ENCODE measurements at regions not wholly inside any gene's neighbourhood (a gene's known extent, or its start where the extent isn't known, plus 50 kb on each side); places are given as distances from the start of the nearest gene placed in this dataset.

DNA sequence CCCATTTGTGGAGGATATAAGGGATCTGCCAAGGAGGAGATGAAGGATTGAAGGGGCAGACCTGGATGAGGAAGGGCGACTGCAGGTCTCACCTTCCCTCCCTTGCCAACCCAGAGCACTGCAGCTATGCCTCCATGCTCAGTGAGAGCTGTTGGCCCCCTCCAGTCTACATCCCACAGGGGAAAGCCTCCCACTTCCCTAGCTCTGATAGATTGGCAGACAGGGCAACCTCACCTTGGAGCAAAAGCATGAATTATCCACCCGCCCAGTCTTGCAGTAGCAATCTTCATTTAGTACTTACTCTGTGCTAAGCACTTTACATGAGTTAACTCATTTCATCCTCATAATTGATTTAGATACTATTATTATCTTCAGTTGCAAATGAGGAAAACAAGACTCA lies 70.4 kb upstream of the SMNDC1 start:
- no peak for DNase-seq

DNA sequence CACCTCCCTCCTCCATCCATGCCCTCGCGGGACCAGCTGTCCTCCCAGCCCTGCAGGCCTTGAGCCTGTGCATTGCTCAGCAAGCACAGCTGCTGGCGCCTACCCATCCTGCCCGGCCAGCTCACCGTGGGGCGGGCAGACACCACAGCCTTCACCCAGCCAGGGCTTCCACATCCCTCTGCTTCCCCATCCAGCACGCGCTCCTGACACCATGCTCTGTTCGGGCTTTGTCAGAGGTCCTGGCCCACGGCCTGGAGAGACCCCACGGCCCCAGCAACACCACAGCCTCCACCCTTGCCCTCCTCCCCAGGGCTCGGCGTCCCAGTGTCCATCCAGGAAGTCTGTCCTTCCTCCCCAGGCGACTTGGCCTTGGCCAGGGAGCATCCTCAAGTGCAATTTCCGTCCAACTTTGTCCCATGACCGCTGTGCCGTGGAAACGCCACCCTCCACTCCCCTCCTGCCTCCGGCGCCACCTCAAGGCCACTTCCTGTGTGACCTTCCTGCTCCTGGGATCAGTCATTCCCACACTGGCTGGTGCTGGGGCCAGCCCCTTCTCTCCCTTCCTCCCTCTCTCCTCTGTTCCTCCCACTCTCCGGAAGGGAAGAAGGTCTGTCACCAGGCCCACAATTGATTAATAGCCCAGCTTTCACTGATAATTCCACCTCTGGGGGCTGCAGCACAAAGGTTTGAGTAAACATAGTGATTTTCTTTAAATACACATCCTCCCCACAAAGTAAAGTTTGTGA lies 71.5 kb upstream of the SMNDC1 start:
- no peak for DNase-seq

DNA sequence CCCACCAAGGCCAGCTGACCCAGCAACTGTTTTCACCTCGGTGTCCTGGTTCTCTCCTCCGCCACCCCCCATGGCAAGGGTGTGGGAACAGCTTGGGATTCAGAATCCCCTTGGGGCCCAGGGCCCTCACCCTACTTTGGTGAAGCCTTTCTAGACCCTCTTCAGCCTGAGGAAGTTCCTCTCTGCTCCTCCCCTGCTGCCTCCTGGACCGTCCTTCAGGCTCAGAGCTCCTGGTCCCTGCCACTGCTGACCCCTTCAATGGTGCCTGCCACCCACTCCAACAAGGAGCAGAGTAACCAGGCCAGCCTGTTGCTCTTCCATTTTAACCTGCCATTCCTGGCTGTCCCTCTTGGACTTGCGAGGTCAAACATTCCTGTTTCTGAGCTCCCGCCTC lies 72.0 kb upstream of the SMNDC1 start:
- no peak for DNase-seq

DNA sequence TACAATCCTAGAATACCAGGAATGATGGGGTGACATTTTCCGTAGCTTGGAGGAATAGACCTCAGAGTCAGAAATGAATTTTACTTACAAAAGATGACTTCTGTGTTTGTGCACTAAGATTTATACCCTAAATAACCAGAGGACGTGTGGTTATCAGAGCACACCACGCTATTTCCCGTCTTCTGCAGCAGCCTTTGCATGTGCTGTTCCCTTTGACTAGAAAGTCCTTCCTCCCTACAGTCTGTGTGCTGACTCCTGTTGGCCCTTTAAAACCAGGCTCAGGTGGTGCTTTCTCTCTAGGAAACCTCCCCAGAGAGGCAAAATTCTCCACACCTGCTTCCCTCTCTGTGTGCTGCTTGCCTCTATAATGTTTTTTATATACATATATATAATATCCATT lies 73.3 kb upstream of the SMNDC1 start:
- DNase-seq, result no peak

DNA sequence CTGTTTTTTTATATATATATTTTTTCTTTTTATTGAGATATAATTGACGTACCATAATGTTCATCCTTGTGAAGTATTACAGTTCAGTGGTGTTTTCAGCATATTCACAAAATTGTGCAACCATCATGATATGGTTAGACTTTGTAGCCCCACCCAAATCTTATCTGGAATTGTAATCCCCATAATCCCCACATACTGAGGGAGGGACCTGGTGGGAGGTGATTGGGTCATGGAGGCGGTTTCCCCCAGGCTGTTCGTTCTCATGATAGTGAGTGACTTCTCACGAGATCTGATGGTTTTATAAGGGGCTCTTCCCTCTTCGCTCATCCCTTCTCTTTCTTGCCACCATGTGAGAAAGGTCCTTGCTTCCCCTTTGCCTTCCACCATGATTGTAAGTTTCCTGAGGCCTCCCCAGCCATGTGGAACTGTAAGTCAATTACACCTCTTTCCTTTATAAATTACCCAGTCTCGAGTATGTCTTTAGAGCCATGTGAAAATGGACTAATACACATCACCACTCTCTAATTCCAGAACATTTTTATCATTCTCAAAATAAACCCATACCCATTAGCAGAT lies 73.9 kb upstream of the SMNDC1 start:
- no peak for DNase-seq

DNA sequence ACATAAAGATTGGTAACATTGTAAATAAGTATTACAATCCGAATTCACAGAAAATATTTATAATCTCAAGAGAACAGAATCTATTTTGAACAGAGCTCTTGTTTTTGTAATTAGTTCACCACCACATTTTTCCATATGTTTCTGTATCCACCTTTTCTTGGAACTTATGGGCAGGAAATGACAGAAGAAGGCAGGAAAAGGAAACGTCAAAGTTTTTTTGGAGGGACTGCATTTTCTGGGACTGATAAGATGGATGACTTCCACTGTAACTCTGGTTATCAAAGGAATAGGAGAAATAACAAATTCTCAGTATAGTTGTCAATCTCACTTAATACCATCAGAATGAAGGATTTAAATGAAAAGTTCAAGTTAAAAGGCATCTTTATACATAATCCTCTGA lies 75.1 kb upstream of the SMNDC1 start:
- DNase-seq, result no peak

DNA sequence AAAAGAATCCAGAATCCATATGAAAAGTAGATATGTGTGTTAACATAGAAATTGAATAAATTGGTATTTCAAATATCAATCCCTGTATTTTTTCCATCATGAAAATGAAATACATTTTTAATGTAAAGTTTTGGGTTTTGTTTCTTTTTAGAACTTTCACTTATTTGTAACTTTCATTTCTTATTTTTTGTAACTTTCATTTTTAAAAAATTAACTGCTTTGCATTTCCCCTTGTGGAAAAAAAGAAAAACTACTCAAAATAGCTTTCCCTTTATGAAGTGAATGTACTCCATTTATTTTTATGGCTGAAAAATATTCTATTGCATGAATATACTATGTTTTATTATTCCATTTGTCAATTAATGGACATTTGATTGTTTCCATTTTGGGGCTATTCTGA lies 75.6 kb upstream of the SMNDC1 start:
- no peak for DNase-seq

DNA sequence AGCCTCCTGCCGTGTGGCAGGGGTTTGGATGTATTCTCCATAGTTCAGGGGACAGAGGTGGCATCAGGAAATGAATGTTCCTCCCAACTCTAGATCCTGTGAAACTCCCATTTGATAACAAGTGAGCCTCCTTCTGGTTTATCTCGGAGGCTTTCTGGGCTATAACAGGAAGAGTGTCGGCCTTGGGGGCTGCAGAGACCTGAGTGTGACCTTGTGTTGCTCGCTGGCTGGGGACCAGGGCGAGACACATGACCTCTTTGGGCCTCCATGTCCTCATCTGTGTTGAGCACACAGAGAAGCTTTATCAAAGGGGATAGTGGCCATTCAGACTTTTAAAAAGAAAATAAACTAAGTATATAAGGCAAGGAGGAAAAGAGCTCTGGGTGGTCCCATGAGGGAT lies 78.0 kb upstream of the SMNDC1 start:
- no peak for DNase-seq

DNA sequence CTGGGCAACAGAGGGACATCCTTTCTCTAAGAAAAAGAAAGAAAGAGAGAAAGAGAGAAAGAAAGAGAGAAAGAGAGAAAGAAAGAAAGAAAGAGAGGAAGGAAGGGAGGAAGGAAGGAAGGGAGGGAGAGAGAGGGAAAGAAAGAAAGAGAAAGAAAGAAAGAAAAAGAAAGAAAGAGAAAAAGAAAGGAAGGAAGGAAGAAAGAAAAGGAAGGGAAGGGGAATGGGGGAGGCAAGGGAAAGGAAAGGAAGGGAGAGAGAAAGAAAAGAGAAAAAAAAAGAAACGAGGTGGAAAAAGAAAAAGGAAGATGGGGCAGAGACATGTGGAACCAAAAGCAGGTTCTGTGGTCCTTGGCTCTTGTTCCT lies 82.9 kb upstream of the SMNDC1 start:
- no peak for DNase-seq

DNA sequence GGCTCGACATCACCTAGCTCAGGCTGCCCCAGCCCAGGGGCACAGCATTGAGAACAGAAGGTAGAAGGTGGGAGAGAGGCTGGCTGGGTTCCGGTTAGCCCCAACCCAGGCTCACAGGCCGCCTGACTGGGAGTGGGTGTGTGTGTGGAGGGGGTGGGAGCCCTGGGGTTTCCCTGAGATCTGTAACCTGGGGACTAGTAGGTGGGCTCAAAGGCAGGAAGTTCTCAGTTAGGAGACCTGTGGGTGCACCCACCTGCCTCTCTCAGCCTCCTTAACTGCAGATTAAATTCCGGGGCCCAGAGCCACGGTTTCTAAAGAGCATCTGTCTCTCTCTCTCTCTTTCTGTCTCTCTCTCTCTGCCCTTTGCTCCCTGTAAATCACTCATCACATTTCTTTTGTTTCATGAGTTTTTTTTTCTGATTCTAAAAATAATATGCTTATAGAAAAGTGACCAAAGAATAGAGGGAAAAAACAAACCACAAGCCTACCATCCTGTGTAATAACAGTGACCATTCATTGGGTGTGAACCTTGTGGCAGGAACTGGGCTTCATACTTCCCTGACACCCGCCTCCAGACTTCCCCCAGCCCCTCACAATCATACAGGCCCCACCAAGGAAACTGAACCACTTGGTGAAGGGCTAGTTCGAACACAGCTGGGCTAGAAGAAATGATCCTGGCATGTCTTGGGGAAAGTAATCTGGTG lies 83.4 kb upstream of the SMNDC1 start:
- DNase-seq, result no peak

DNA sequence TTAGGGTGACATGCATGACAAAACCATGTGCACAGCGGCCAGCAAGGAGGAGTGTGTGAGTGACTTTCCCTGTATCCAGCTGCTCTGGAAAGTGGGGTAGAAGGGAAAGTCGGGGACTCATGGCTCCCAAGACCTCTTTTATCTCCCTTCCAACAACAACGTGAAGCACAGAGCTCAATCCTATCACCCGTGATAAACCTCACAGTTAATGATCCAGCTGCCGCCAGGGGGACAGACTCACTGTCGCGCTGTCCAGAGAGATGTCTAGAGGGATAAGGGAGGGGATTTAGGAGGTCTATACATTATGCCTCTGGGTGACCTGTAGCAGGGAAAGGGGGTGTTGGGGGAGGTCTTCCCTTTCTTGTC lies 84.0 kb upstream of the SMNDC1 start:
- no peak for DNase-seq

DNA sequence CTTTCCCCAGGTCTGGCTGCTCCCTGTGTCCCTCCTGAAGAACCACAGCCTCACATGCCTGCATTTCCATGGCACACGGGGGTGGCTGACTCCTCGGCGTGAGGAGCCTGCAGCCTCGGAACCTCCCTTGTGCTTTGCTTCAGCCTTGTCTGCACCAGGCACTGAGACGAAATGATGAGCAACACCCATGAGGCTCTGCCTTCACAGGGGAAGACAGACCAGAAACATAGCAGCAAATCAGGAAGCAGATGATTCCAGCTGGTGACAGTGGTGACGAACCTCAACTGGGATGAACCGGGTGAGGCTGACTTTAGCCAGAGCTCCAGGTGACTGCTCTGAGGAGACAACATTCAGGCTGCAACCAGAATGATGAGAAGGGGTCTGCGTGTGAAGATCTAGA lies 84.5 kb upstream of the SMNDC1 start:
- no peak for DNase-seq

DNA sequence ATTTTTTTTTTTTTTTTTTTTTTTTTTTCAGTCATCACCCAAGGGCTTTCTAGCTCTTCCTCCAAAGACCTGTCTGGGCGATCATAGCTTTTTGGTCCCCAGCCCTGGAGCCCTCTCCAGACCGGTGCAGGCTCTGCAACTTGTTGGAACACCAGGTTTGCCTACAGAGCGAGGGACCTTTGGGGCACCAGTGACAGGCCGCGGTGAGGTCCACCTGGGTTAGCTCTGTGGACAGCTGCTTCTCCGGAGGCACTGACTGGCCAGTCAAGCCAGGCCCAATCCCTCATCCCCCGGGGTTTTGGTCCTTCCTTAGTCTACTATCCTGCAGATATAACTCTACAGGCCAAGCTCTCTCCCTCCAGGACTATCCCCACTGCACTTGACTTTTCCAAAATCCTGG lies 86.8 kb upstream of the SMNDC1 start:
- DNase-seq, result no peak

DNA sequence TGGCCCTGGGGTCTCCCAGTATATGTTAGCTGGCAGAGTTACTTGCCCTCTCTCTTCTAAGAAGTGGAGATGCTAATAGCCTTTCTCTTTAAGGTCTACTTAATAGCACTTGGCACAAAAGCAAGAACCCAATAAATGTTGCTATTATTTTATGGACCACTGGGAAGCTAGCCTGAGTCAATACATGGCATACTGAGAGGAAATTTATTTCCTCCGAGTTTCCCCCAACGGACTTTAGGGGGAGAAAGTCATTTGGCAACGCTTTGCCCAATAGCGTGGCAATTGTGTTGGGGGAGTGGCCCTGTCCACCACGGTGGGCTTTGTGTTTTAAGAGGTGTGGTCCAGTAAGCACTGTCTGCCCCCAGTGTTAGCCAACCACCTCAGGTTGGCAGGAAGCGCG lies 87.4 kb upstream of the SMNDC1 start:
- no peak for DNase-seq

DNA sequence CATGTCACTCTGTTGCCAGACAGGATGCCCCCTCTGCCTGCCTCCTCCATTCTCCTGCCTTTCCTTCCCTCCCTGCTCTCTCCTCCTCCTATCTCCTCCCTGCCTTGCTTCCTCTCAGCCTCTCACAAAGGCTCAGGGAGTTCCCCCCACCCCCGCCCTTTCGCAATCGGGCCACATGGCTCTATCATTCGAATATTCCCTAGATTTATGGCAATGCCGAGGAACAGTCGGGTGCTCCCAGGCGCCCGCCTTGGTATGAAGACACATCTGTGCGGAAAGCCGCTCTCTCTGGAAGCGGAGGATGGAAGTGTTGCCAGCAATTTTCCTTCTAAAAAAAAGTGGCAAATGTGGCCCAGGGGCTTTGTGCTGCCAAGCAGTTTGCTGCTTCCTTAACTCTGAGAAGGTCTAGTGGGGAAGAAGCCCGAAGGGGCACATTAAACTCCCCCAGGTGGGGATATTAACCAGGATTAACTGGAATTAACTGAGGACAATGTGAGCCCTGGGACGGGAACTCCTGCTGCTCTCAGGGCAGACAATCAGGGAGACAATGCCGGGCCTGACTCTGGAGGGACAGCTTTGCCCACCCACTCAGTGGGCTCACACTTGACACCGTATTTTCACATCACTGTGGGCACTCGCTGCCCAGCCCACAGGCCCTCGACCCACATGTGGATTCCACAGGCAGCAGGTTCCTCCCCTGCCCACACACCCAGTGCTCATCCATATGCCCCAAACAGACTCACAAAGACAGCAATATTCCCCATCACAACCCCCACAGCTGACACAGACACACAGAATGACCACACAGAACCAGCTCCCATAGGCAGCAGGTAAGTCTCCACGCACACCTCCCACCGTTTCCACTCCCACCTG lies 88.4 kb upstream of the SMNDC1 start:
- peak; percentile 46 for DNase-seq

DNA sequence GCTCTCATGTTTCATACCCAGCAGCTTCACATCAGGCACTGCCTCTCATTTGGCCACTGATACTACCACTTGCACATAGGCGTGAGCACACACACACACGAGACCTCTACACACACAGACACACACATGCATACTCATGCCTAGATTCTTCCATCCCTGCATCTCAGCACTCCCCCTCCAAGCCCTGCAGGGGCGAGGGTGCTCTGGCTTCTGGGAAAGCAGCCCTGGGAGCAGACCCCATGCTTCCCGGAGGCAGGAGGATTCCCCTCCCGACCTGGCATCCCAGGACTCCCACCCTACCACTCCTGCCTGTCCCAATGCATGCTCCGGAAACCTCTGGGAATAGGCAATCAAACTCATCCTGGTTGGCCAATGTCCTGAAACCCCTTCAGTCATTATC lies 89.1 kb upstream of the SMNDC1 start:
- no peak for DNase-seq

DNA sequence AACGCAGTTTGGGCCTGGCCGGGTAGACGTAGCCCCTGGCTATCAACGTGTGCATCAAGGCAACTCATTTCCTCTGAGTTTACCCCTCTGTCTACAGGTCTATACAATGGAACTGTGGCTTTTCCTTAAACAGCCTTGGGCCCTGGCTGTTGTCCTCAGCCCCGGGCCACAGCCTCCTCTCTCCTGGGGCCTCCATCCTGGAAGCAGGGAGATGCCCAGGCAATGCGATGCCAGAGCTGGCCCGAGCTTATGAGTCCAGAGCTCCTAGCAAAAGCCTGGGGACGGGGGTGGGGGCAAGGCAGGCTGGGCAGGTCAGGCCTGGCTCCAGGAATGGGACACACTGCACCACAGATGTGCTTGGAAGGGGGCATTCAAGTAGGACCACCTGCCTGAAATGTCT lies 89.6 kb upstream of the SMNDC1 start:
- DNase-seq, result no peak

DNA sequence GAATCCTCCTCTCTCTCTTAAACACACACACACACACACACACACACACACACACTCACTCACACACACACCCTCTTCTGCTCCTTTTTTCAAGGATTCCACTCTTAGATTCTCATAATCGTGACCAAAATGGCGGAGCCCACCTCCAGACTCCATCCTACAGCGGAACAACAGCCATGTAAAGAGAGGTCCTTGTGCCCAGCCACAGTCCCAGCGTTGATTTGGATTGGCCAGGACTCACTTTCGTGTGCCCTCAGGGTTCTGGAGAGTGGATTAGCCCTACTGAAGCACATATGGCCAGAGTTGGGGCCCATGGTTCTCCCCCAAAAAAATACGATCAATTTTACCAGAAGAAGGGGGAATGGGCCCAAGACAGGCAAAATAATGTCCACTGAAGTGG lies 90.2 kb upstream of the SMNDC1 start:
- no peak for DNase-seq

DNA sequence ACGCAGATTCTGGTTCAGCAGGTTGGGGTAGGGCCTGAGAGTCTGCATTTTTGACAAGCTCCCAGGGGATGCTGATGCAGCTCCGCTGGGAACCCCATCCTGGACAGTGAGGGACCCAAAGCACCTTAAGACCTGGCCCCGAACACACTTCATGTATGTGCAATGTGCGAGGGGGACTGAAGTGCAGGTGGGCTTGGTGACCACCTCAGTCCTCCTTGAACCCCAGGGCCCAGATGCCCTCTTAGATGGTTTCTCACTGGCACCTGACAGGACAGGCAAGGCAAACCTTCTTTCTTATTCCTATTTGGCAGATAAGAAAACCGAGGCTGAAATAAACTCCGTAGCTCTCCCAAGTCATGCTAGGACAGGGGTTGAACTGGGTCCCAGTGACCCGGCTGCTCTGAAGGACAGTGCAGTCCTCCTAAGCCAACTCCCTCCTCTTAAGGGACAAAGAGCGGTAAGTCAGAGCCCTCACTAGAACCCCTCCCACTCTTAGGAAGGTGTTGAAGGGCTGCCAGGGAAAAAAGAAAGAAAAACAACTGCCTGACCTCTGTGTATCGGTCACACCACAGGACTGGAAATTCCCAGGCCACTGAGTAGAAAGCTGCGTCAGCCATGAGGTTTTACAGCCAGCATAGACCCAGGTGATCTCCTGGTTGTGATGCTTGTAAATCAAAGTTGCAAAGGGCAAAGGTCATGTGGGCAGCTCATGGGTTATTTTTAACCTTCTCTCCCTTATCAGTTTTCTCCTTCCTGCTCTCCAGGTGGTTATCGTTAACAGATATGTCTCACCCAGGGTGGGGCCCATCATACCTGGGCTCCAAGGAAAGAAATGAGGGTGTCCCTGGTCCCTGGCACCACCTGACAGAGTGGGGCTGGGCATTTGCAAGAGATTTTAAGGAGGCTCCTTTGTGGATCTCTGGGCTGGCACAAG lies 90.9 kb upstream of the SMNDC1 start:
- no peak for DNase-seq

DNA sequence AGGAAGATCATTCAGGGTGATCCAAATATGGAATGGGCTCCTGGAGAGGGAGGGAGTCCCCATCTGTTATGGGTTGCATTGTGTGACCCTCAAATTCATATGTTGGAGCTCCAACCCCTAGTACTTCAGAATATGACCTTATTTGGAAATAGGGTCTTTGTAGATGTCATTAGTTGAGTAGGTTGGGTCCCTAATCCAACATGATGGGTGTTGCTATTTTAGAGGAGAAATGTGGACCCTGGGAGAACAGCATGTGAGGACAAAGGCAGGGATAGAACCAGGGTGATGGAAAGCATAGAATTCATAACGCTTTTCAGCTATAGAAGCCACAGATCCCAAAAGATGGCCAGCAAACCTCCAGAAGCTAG lies 91.5 kb upstream of the SMNDC1 start:
- DNase-seq, result no peak

DNA sequence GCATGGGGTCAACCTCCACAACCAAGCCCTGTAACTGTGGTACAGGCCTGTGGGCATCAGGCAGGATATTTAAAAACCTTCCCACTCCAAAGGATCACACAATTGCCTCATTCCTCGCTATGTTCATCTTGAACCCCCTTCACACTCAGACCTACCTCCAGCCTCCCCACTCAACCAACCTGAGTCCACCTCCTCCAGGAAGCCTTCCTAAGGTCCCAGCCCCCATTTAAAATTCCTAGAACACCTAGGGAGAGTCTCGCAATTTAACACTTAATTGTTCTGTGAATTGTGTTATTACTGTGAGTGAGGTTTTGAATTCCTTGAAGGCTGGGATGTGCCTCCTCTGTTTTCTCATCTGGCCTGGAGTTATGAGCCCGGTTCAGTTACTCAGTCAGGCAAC lies 93.1 kb upstream of the SMNDC1 start:
- DNase-seq, result no peak

All from tongue (tissue), 1 donor.